Transverse colon (tissue), 3 donors: ENCODE measurements at regions not wholly inside any gene's neighbourhood (a gene's known extent, or its start where the extent isn't known, plus 50 kb on each side); places are given as distances from the start of the nearest gene placed in this dataset.

Source experiments
- CTCF ChIP-seq, 5 experiments: fragments of 200-600 bp in 3 of 5; fragments of 450-650 bp in 2 of 5; sonication (generic) in 3 of 5; IDR thresholded peaks; 1 replicate in 2 of 5; 2 replicates in 3 of 5; pipeline ENCODE4 v1.5.1; 2016 to 2017; ENCODE audit warnings: antibody characterized with exemption in 5 of 5, inconsistent platforms in 3 of 5, mild to moderate bottlenecking in 2 of 5, moderate library complexity in 1 of 5
- EP300 ChIP-seq: sonication (generic); formaldehyde crosslinking; IDR thresholded peaks from one replicate; pipeline ENCODE4 v1.6.1; 2017; ENCODE audit warnings: antibody characterized with exemption, low read depth

GRCh38 chr19:28309070-28309469, 903.9 kb downstream of the UQCRFS1 start:
- no peak for TF ChIP-seq EP300
- no peak for TF ChIP-seq CTCF (IDR thresholded peaks at IDR 0.05)
